SK-N-SH (cell line): ENCODE measurements at regions not wholly inside any gene's neighbourhood (a gene's known extent, or its start where the extent isn't known, plus 50 kb on each side); places are given as distances from the start of the nearest gene placed in this dataset.

ENCODE experiments used
- CTCF ChIA-PET: fragments of 300-600, 350-600 bp; formaldehyde crosslinking; extraction: SDS; loops from one replicate; lab custom pipeline; 2021; lab: Yijun Ruan, JAX
- POLR2A ChIA-PET: fragments of 350-600 bp; sonication (Branson Sonifier 250); formaldehyde crosslinking; extraction: SDS; loops from one replicate; lab custom pipeline; 2020; ENCODE audit warnings: antibody characterized with exemption, inconsistent platforms; lab: Yijun Ruan, JAX
- DNase-seq: peaks from one replicate; pipeline ENCODE4 v3.0.0; 2012
- H2AFZ ChIP-seq: fragments of 200-600 bp; sonication (generic); 2 replicates; pipeline ENCODE4 v1.8.1; 2016; ENCODE audit warnings: antibody characterized with exemption, mild to moderate bottlenecking, low read depth
- H3F3A ChIP-seq: fragments of 200-600 bp; sonication (generic); replicated peaks from 2 replicates; pipeline ENCODE3; 2016; ENCODE audit warnings: antibody characterized with exemption, mild to moderate bottlenecking; ENCODE audit not compliant: insufficient read depth
- H3K27ac ChIP-seq, 2 experiments: fragments of 200-500 bp in 1 of 2; fragments of 200-600 bp in 1 of 2; sonication (Bioruptor generic) in 1 of 2; sonication (generic), shearing (Covaris generic) in 1 of 2; 2 replicates each; pipeline versions ENCODE4 v1.5.1 to v1.6.1; 2014 to 2016; ENCODE audit warnings: low read depth in 2 of 2, inconsistent platforms in 1 of 2, low read length in 1 of 2, mild to moderate bottlenecking in 1 of 2, mixed read lengths in 1 of 2
- H3K27me3 ChIP-seq: fragments of 200-600 bp; sonication (generic), shearing (Covaris generic); 2 replicates; pipeline ENCODE4 v1.6.1; 2016; ENCODE audit warnings: mixed run types; ENCODE audit not compliant: insufficient read depth
- H3K36me3 ChIP-seq, 2 experiments: fragments of 200-500 bp in 1 of 2; fragments of 200-600 bp in 1 of 2; sonication (Bioruptor generic) in 1 of 2; sonication (generic) in 1 of 2; replicated peaks in 1 of 2; 2 replicates each; pipeline versions ENCODE3 to v1.5.1; 2014 to 2016; ENCODE audit warnings: low read length in 1 of 2, mild to moderate bottlenecking in 1 of 2; ENCODE audit not compliant: insufficient read depth in 2 of 2, control insufficient read depth in 1 of 2
- H3K4me1 ChIP-seq, 2 experiments: fragments of 200-500 bp in 1 of 2; fragments of 200-600 bp in 1 of 2; sonication (Bioruptor generic) in 1 of 2; sonication (generic), shearing (Covaris generic) in 1 of 2; 2 replicates each; pipeline versions ENCODE4 v1.5.1 to v1.6.1; 2014 to 2016; ENCODE audit warnings: low read depth in 1 of 2, low read length in 1 of 2, mixed run types in 1 of 2; ENCODE audit not compliant: insufficient read depth in 2 of 2, control insufficient read depth in 1 of 2
- H3K4me2 ChIP-seq: fragments of 200-600 bp; sonication (generic), shearing (Covaris generic); 2 replicates; pipeline ENCODE4 v1.6.1; 2017; ENCODE audit warnings: mixed run types
- H3K4me3 ChIP-seq, 2 experiments: fragments of 200-500 bp in 1 of 2; fragments of 200-600 bp in 1 of 2; sonication (Bioruptor generic) in 1 of 2; sonication (generic), shearing (Covaris generic) in 1 of 2; 2 replicates each; pipeline versions ENCODE4 v1.5.1 to v1.8.1; 2014 to 2016; ENCODE audit warnings: low read depth in 2 of 2, inconsistent platforms in 1 of 2, low read length in 1 of 2, mild to moderate bottlenecking in 1 of 2, mixed read lengths in 1 of 2, moderate library complexity in 1 of 2
- H3K79me2 ChIP-seq: fragments of 200-600 bp; sonication (generic); 2 replicates; pipeline ENCODE4 v1.8.1; 2017; ENCODE audit warnings: mild to moderate bottlenecking; ENCODE audit not compliant: insufficient read depth
- H3K9ac ChIP-seq: fragments of 200-600 bp; sonication (generic); 2 replicates; pipeline ENCODE4 v1.6.1; 2017; ENCODE audit warnings: mixed run types
- H3K9me2 ChIP-seq: fragments of 200-600 bp; sonication (generic); 2 replicates; pipeline ENCODE4 v1.6.1; 2017; ENCODE audit warnings: mixed run types
- H3K9me3 ChIP-seq: fragments of 200-600 bp; sonication (generic); 2 replicates; pipeline ENCODE4 v1.6.1; 2017; ENCODE audit warnings: mixed run types, mild to moderate bottlenecking, moderate library complexity
- H4K20me1 ChIP-seq: fragments of 200-600 bp; sonication (generic); 2 replicates; pipeline ENCODE4 v1.6.1; 2017; ENCODE audit warnings: mild to moderate bottlenecking, mixed run types; ENCODE audit not compliant: insufficient read depth
- CHD2 ChIP-seq: fragments of 150-350 bp; IDR thresholded peaks from 2 replicates; pipeline ENCODE4 v1.6.1; 2018; ENCODE audit warnings: low read length; ENCODE audit not compliant: partially characterized antibody
- ELF1 ChIP-seq: IDR thresholded peaks from 2 replicates; pipeline ENCODE4 v1.4.0; 2012
- EZH2phosphoT487 ChIP-seq: fragments of 200-600 bp; sonication (generic); IDR thresholded peaks from 2 replicates; pipeline ENCODE4 v1.6.1; 2017; ENCODE audit warnings: low read depth, mixed run types, mild to moderate bottlenecking, antibody characterized with exemption, moderate library complexity, borderline replicate concordance
- FOXJ3 ChIP-seq: sonication (generic); formaldehyde crosslinking; IDR thresholded peaks from 2 replicates; pipeline ENCODE4 v1.5.1; 2020; ENCODE audit warnings: mild to moderate bottlenecking, missing genetic modification reagents
- FOXM1 ChIP-seq: IDR thresholded peaks from 2 replicates; pipeline ENCODE4 v1.4.0; 2012; ENCODE audit warnings: low read depth, mild to moderate bottlenecking
- GABPA ChIP-seq: IDR thresholded peaks from 2 replicates; pipeline ENCODE4 v1.4.0; 2012; ENCODE audit warnings: low read depth, mild to moderate bottlenecking
- GATA2 ChIP-seq: sonication (generic); formaldehyde crosslinking; IDR thresholded peaks from 2 replicates; pipeline ENCODE4 v1.5.0; 2020; ENCODE audit warnings: mild to moderate bottlenecking, missing genetic modification reagents
- NFIC ChIP-seq: IDR thresholded peaks from 2 replicates; pipeline ENCODE4 v1.4.0; 2012; ENCODE audit warnings: borderline replicate concordance
- NRF1 ChIP-seq: IDR thresholded peaks from 2 replicates; pipeline ENCODE4 v1.6.1; 2012; ENCODE audit warnings: low read depth, mild to moderate bottlenecking, low read length
- PBX3 ChIP-seq: IDR thresholded peaks from 2 replicates; pipeline ENCODE4; 2012
- POLR2AphosphoS5 ChIP-seq: IDR thresholded peaks from 2 replicates; pipeline ENCODE4 v1.6.1; 2012; ENCODE audit warnings: low read depth, low read length
- RAD21 ChIP-seq: IDR thresholded peaks from 2 replicates; pipeline ENCODE4 v1.6.1; 2012; ENCODE audit warnings: mild to moderate bottlenecking, low read length
- RXRA ChIP-seq: IDR thresholded peaks from 2 replicates; pipeline ENCODE4 v1.4.0; 2012; ENCODE audit warnings: low read depth, mild to moderate bottlenecking, borderline replicate concordance
- SMC3 ChIP-seq: IDR thresholded peaks from 2 replicates; pipeline ENCODE4 v1.6.1; 2012; ENCODE audit warnings: low read depth, low read length, improper control_type of control experiment
- TAF1 ChIP-seq: IDR thresholded peaks from 2 replicates; pipeline ENCODE4 v1.6.1; 2012; ENCODE audit warnings: low read depth, mild to moderate bottlenecking, low read length, moderate library complexity, borderline replicate concordance
- TCF12 ChIP-seq: IDR thresholded peaks from 2 replicates; pipeline ENCODE4 v1.4.0; 2012
- TEAD4 ChIP-seq: IDR thresholded peaks from 2 replicates; pipeline ENCODE4 v1.4.0; 2012; ENCODE audit warnings: mild to moderate bottlenecking, borderline replicate concordance; ENCODE audit not compliant: insufficient read depth
- USF1 ChIP-seq: IDR thresholded peaks from 2 replicates; pipeline ENCODE4 v1.4.0; 2012; ENCODE audit warnings: low read depth, borderline replicate concordance
- ZBTB33 ChIP-seq: IDR thresholded peaks from 2 replicates; pipeline ENCODE4 v1.4.0; 2012; ENCODE audit warnings: low read depth, borderline replicate concordance
- WGBS: methylation state at CpG from one replicate; pipeline ENCODE4 v1.1.6; 2017; ENCODE audit warnings: low lambda C conversion rate; 5-methylcytosine and 5-hydroxymethylcytosine counted together

- no peak overlapping the region for H3K4me2 ChIP-seq
- DNase-seq: no peak
- no peak for TF ChIP-seq GABPA
- no peak for TF ChIP-seq NRF1
- TF ChIP-seq USF1: no peak
- H3K27ac ChIP-seq: no peak overlapping the region
- H3K4me3 ChIP-seq: no peak overlapping the region
- no peaks in the 10 kb centered on the region for H3K36me3 ChIP-seq
- H3K9me3 ChIP-seq: no peaks in the 10 kb centered on the region
- no peaks in the 10 kb centered on the region for H3K4me1 ChIP-seq
- no peak overlapping the region for H2AFZ ChIP-seq
- H3K9me2 ChIP-seq: no peaks in the 10 kb centered on the region
- 32% methylated on average over 26 of the region's 27 CpGs for WGBS
- H3F3A ChIP-seq: no peaks in the 10 kb centered on the region
- H3K9ac ChIP-seq: no peak overlapping the region
- POLR2A ChIA-PET: no interaction called here
- H4K20me1 ChIP-seq: no peaks in the 10 kb centered on the region
- CTCF ChIA-PET: no interaction called here
- no peaks in the 10 kb centered on the region for H3K79me2 ChIP-seq
- H3K27me3 ChIP-seq: no peaks in the 10 kb centered on the region
Measured at GRCh38 chr5:3740546-3741373, 145.1 kb downstream of the IRX1 start.

DNA sequence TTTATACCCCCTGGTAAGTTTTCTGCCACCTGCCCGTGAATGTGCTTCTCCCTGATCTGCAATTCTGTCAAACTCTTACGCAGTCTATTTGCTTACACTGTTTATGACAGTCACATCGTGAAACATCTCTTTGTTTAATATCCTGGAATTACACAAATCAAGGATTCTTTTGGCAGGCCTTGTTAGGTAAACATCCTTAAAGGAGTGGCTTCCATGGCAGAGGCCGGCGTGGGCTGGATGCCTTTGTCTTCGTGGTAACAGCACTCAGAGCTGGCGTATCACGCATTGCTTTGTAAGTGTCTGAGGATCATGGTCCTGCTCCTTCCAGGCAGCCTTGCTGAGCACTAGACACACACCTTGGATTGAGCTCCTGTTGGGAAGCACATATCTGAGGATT is 145.7 kb downstream of the IRX1 start:
- H3K36me3 ChIP-seq: no peaks in the 10 kb centered on the region
- 10% methylated on average over 7 of the region's 8 CpGs for WGBS
- no peaks in the 10 kb centered on the region for H4K20me1 ChIP-seq
- H3K9ac ChIP-seq: no peak overlapping the region
- H3K27ac ChIP-seq: no peak overlapping the region
- TF ChIP-seq GATA2 (CRISPR knock-in tag) (no peak), SMC3 (no peak), FOXM1 (no peak), NRF1 (no peak), GABPA (no peak), ELF1 (no peak), TCF12 (no peak), FOXJ3 (CRISPR knock-in tag) (no peak), ZBTB33 (no peak), NFIC (no peak), CHD2 (no peak), EZH2phosphoT487 (no peak), PBX3 (no peak), RAD21 (no peak), POLR2AphosphoS5 (no peak), USF1 (no peak), TEAD4 (no peak), RXRA (no peak), TAF1 (no peak)
- no peak for DNase-seq
- no peak overlapping the region for H3K4me3 ChIP-seq
- no peak overlapping the region for H2AFZ ChIP-seq
- ChIA-PET CTCF (no interaction called here), POLR2A (no interaction called here)
- H3K27me3 ChIP-seq: no peaks in the 10 kb centered on the region
- H3K4me2 ChIP-seq: no peak overlapping the region
- H3F3A ChIP-seq: no peaks in the 10 kb centered on the region
- no peaks in the 10 kb centered on the region for H3K9me3 ChIP-seq
- H3K4me1 ChIP-seq: no peaks in the 10 kb centered on the region
- H3K79me2 ChIP-seq: no peaks in the 10 kb centered on the region
- H3K9me2 ChIP-seq: no peaks in the 10 kb centered on the region
